Aorta (tissue), 5 donors: ENCODE measurements at regions not wholly inside any gene's neighbourhood (a gene's known extent, or its start where the extent isn't known, plus 50 kb on each side); places are given as distances from the start of the nearest gene placed in this dataset.

Experiments used
- ATAC-seq: fragments of 200-7000 bp; cut with Tn5 transposase; one replicate; pipeline ENCODE4 v1.9.1; 2022; ENCODE audit warnings: moderate library complexity; ENCODE audit not compliant: low FRiP score
- DNase-seq, 2 donors: peaks; one replicate each; pipeline ENCODE4 v3.0.0-alpha.2; 2020
- H3K27ac ChIP-seq, 2 donors: one replicate each; pipeline ENCODE4 v1.5.1; 2013; ENCODE audit warnings: low read length in 2 of 2, mild to moderate bottlenecking in 2 of 2, moderate library complexity in 2 of 2, control low read depth in 1 of 2, inconsistent platforms in 1 of 2, low read depth in 1 of 2
- H3K27me3 ChIP-seq, 2 donors: one replicate each; pipeline ENCODE4 v1.6.1; 2013; ENCODE audit warnings: control low read depth in 1 of 2, low read length in 1 of 2, mild to moderate bottlenecking in 1 of 2, moderate library complexity in 1 of 2; ENCODE audit not compliant: insufficient read depth in 2 of 2, control insufficient read depth in 1 of 2
- H3K36me3 ChIP-seq, 2 donors: one replicate each; pipeline ENCODE4 v1.6.1; 2013; ENCODE audit warnings: control low read depth in 1 of 2, low read length in 1 of 2, mild to moderate bottlenecking in 1 of 2; ENCODE audit not compliant: insufficient read depth in 2 of 2, control insufficient read depth in 1 of 2
- H3K4me1 ChIP-seq, 2 donors: one replicate each; pipeline ENCODE4 v1.6.1; 2013; ENCODE audit warnings: low read length in 2 of 2, control low read depth in 1 of 2, mild to moderate bottlenecking in 1 of 2, moderate library complexity in 1 of 2; ENCODE audit not compliant: insufficient read depth in 2 of 2, control insufficient read depth in 1 of 2
- H3K4me3 ChIP-seq, 2 donors: one replicate each; pipeline ENCODE4 v1.5.1; 2013; ENCODE audit warnings: low read length in 2 of 2, control low read depth in 1 of 2, mild to moderate bottlenecking in 1 of 2
- H3K9me3 ChIP-seq: one replicate; pipeline ENCODE4 v1.6.1; 2013; ENCODE audit warnings: mild to moderate bottlenecking, low read length; ENCODE audit not compliant: control insufficient read depth
- WGBS, 2 donors: extraction: QIAGEN DNeasy Blood & Tissue Kit; methylation state at CpG; one replicate each; pipeline ENCODE4 v1.1.7; 2013; 5-methylcytosine and 5-hydroxymethylcytosine counted together
- intact Hi-C, 2 donors: fragments of 100-400 bp; cut with DNase I; formaldehyde crosslinking; loops; one replicate each; pipeline versions ENCODE4 v1.14.2 to v1.15.0; 2022
- donor health status: healthy with polysubstance abuse.
- donor health status: Bipolar disorder and iron deficiency.
- donor health status: DM: no; HTN: no; CAD: no.
- donor health status: DM: no; HTN: no; CAD: no.
- donor health status: DM: yes; HTN: yes; CAD: no.

DNA sequence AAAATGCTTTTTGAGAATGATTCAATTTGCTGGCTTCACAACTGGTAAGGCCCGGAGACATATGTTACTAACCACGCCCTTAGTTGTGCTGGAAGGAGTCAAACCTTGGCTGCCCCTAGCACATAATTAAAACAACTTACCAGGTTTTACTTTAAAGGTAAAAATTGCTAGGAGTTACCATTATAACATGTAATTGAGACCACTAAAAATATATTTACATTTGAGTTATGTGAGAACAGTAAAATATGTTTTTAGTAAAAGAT, 435.6 kb upstream of the CDH9 start:
- no peak overlapping the region for H3K4me3 ChIP-seq
- H3K36me3 ChIP-seq = no peaks in the 10 kb centered on the region
- H3K27me3 ChIP-seq = no peaks in the 10 kb centered on the region
- ATAC-seq (no peak), DNase-seq (no peak)
- H3K9me3 ChIP-seq = peaks cover 4% of the 10 kb centered on the region
- H3K4me1 ChIP-seq = no peaks in the 10 kb centered on the region
- intact Hi-C loops = no loop called here
- H3K27ac ChIP-seq = no peak overlapping the region
- 73 to 75% methylated on average over 2 of the region's 2 CpGs for WGBS, 2 donors

DNA sequence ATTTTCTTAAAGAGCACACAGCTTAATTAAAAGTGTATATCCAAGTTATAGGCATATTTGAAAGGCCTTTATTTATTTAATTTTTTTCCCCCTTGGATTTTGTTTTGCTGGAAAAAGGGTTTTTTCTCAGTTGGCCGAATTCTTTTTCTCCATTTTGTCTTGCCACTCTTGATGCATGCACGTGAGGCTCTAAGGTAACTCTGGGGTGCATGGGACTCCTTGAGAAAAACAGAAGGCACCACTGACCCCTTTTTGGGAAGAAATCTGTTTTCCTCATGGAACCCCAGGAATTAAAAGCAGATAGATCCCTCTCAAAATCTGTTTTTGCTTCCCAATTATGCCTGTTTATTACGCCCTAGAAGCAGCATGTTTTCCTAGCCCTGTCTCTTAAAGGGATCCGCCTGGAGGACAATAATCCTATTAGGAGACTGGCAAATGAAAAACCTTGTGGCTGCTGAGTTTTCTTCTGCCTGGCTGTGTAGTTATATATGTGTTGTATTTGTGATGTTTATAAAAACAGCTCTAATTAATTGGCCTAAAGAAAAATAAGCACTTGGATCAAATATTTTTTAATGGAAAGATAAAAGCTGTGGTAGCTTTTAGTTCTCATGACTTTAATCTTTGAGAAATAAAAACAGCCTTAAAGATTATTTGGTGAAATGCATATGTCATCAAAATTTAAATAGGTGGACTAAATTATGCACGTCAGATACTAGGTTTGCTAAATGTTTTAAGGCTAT, 435.1 kb upstream of the CDH9 start:
- ATAC-seq (no peak), DNase-seq (no peak)
- Histone ChIP-seq H3K9me3 (peaks cover 4% of the 10 kb centered on the region), H3K4me3 (no peak overlapping the region), H3K27ac (no peak overlapping the region), H3K36me3 (no peaks in the 10 kb centered on the region), H3K27me3 (no peaks in the 10 kb centered on the region), H3K4me1 (no peaks in the 10 kb centered on the region)
- intact Hi-C loops = no loop called here
- WGBS, 2 donors = 70 to 76% methylated on average over 5 of the region's 5 CpGs

DNA sequence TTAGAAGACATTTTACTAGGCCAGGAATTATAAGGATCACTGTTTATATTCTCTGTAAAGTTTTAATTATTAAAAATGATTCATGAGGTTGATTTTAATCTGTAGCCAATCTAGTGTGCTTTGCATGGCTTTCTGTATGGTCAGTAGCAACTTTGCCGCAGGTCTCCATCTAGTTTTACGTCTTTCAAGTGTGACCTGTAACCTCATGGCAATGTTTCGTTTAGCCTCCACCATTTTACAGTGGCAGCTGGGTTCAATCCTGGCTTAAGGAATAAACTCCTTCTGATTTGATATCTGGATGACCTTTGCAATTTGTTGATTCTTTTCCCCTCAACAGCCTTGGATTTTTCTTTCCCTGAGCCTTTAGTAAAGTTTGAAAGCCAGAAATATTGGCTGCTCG, 434.5 kb upstream of the CDH9 start:
- ATAC-seq (no peak), DNase-seq (no peak)
- Histone ChIP-seq H3K27ac (no peak overlapping the region), H3K4me1 (no peaks in the 10 kb centered on the region), H3K36me3 (no peaks in the 10 kb centered on the region), H3K27me3 (no peaks in the 10 kb centered on the region), H3K4me3 (no peak overlapping the region), H3K9me3 (peaks cover 4% of the 10 kb centered on the region)
- intact Hi-C loops = no loop called here
- 67% methylated on average over 4 of the region's 4 CpGs for WGBS, 2 donors

DNA sequence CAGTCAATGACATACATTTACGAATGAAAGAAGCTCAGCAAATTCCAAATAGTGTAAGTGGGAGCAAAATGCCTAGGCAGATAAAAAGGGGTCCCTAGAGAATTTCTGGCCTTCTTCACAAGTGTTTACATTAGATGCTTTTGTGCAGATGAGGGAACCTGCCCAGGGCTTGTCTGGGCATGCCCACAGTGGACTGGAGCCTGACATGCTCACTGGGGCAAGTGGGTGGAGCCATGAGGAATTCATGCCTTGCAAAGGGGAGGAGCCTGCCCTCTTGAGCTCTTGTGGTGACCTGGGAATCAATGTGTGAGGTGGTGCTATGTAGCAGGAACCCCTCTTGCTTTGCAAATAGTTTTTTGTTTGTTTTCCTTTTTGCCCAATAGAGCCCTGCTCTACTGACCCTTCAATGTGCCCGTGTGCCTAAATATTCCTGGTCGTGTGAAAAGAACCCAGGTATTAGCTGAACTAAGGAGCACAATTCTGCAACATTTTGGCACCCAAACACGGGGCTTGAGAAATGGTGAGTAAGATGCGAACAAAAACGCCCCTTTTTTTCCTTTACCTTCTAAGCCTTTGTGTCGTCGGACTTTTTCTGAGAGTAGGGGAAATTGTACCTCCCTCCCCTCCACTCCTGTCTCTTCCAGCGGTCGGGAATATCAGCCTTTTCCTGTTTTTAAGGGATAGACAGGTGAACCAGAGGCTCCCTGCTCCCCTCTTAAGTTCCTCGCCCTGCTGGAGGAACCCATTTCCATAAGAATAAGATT, 433.8 kb upstream of the CDH9 start:
- H3K4me3 ChIP-seq = no peak overlapping the region
- DNase-seq (no peak), ATAC-seq (no peak)
- peaks cover 2% of the 10 kb centered on the region for H3K9me3 ChIP-seq
- H3K27ac ChIP-seq = no peak overlapping the region
- 69 to 75% methylated on average over 11 of the region's 11 CpGs for WGBS, 2 donors
- intact Hi-C loops = no loop called here
- no peaks in the 10 kb centered on the region for H3K4me1 ChIP-seq
- no peaks in the 10 kb centered on the region for H3K27me3 ChIP-seq
- no peaks in the 10 kb centered on the region for H3K36me3 ChIP-seq

DNA sequence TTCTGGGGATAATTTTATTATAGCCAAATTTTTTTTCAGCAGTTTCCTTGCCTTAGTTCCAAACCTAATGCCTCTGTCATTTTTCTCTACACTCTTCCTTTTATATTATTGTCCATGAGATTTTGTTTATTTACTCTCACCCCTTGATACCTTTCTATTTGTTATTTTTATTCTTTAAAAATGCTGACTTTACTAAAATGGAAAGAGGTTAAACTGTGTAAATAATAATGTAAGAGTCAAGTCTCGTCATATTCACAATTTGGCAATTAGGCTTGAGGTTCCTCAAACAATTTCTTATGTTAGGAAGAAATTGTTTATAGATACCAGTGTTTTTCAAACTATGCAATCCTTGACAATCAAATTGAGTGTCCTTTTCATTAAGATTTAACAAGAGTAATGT, 428.6 kb upstream of the CDH9 start:
- Histone ChIP-seq H3K9me3 (peaks cover under 1% of the 10 kb centered on the region), H3K27ac (no peak overlapping the region), H3K4me3 (no peak overlapping the region), H3K4me1 (no peaks in the 10 kb centered on the region), H3K36me3 (no peaks in the 10 kb centered on the region), H3K27me3 (no peaks in the 10 kb centered on the region)
- ATAC-seq (no peak), DNase-seq (no peak)
- WGBS, 2 donors = 67 to 72% methylated on average over 1 of the region's 1 CpG
- intact Hi-C loops = no loop called here

DNA sequence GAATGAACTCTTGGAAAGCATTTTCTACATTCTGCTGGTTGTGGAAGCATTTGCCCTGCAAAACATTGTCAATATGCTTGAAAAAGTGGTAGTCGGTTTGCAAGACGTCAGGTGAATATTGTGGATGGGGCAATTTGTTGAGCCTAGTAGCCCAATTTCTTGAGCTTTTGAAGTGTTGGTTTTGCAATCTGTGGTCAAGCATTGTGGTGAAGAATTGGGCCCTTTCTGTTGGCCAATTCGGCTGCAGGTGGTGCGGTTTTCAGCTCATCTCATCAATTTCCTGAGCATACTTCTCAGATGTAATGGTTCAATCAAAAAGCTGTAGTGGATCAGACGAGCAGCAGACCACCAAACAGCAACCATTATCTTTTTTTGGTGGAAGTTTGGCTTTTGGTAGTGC, 426.8 kb upstream of the CDH9 start:
- H3K9me3 ChIP-seq = no peaks in the 10 kb centered on the region
- no peaks in the 10 kb centered on the region for H3K27me3 ChIP-seq
- DNase-seq = no peak
- intact Hi-C loops = no loop called here
- no peaks in the 10 kb centered on the region for H3K36me3 ChIP-seq
- H3K27ac ChIP-seq = no peak overlapping the region
- H3K4me3 ChIP-seq = no peak overlapping the region
- 74% methylated on average over 5 of the region's 5 CpGs for WGBS, 2 donors
- no peaks in the 10 kb centered on the region for H3K4me1 ChIP-seq
- no peak for ATAC-seq

DNA sequence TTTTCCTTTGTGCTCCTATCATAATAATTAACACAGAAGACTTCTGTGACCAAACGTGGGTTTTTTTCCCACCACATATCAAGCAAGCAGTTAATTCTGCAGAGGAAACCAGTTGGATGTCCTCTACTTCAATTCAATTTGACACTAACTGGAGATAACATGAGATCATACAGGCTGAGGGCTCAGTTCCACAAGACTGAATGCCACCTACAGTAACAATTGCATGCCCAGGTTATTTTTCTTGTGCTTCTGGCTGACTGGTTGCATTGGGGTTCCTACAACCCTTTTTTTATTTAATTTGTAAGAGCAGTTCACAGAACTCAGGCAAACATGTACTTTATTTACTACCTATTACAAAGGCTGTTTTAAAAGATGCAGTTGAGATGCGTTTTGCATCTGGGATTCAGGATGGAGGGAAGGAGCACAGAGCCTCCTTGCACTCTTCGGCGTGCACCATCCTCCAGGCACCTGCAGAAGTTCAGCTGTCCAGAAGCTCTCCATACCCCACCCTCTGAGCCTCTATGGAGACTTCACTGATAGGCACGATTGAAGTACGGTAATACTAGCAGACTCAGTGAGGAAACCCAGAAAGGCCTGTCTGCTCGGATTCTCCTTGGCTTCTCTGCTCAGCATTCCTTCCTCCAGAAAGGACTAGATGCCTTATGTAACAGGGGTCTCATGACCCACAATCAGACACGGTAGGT, 425.2 kb upstream of the CDH9 start:
- no peak for DNase-seq
- H3K4me3 ChIP-seq = no peak overlapping the region
- no peak for ATAC-seq
- 85 to 86% methylated on average over 8 of the region's 8 CpGs for WGBS, 2 donors
- intact Hi-C loops = no loop called here
- no peaks in the 10 kb centered on the region for H3K36me3 ChIP-seq
- H3K4me1 ChIP-seq = no peaks in the 10 kb centered on the region
- H3K27ac ChIP-seq = no peak overlapping the region
- H3K9me3 ChIP-seq = no peaks in the 10 kb centered on the region
- H3K27me3 ChIP-seq = no peaks in the 10 kb centered on the region

DNA sequence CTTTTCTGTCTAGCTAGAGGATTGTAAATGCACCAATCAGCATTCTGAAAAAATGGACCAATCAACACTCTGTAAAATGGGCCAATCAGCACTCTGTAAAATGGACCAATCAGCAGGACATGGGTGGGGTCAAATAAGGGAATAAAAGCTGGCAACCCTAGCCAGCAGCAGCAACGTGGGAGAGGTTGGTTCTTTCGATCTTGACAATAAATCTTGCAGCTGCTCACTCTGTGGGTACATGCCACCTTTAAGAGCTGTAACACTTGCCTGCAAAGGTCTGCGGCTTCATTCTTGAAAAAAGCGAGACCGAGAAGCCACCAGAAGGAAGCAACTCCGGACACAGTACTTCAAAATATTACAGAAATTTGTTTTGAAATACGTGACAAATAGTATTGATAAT, 424.6 kb upstream of the CDH9 start:
- DNase-seq = no peak
- Histone ChIP-seq H3K4me1 (no peaks in the 10 kb centered on the region), H3K4me3 (no peak overlapping the region), H3K36me3 (no peaks in the 10 kb centered on the region), H3K9me3 (no peaks in the 10 kb centered on the region), H3K27me3 (no peaks in the 10 kb centered on the region), H3K27ac (no peak overlapping the region)
- no peak for ATAC-seq
- intact Hi-C loops = no loop called here
- 74 to 76% methylated on average over 7 of the region's 7 CpGs for WGBS, 2 donors

DNA sequence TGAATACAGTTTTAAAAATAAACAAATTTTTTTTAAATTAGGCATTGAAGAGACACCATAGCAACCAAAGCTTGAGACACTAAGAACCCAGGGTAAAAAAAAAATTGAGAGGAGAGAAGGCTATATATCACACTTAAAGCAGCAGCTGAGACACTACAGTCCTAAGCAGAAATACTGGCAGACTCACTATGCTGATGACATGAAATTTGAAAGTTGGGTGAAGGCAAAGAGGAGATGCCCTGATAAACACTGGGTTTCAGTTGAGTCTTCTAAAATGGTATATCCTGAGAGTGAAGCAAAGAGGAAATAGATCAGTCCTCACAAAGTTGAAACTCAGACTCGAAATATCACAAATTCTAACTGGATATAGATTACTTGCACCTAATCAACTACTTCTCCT, 419.9 kb upstream of the CDH9 start:
- no peaks in the 10 kb centered on the region for H3K4me1 ChIP-seq
- intact Hi-C loops = no loop called here
- ATAC-seq = no peak
- whole genome bisulfite sequencing, 2 donors = 68 to 81% methylated on average over 1 of the region's 1 CpG
- no peaks in the 10 kb centered on the region for H3K36me3 ChIP-seq
- no peak for DNase-seq
- no peaks in the 10 kb centered on the region for H3K27me3 ChIP-seq
- no peak overlapping the region for H3K4me3 ChIP-seq
- no peaks in the 10 kb centered on the region for H3K9me3 ChIP-seq
- H3K27ac ChIP-seq = no peak overlapping the region
